Mesenchymal stem cell (in vitro differentiated cells and primary cell): ENCODE measurements at regions not wholly inside any gene's neighbourhood (a gene's known extent, or its start where the extent isn't known, plus 50 kb on each side); places are given as distances from the start of the nearest gene placed in this dataset.

Experiments used
- DNase-seq: peaks from one replicate; pipeline ENCODE4 v3.0.0-alpha.2; 2013
- H2AFZ ChIP-seq: one replicate; pipeline ENCODE4 v1.6.1; 2013; ENCODE audit warnings: low read depth, mild to moderate bottlenecking, control low read depth, inconsistent platforms, low read length, moderate library complexity
- H2AK5ac ChIP-seq: 2 replicates; pipeline ENCODE4 v1.6.1; 2013; ENCODE audit warnings: low read length, moderate library complexity, mild to moderate bottlenecking, inconsistent platforms; ENCODE audit not compliant: severe bottlenecking
- H2BK120ac ChIP-seq: one replicate; pipeline ENCODE4 v1.6.1; 2013; ENCODE audit warnings: low read depth, mild to moderate bottlenecking, inconsistent platforms, low read length, moderate library complexity
- H2BK12ac ChIP-seq, 2 experiments: one replicate each; pipeline ENCODE4 v1.6.1; 2013; ENCODE audit warnings: inconsistent platforms in 2 of 2, low read length in 2 of 2, mild to moderate bottlenecking in 2 of 2, moderate library complexity in 2 of 2, control low read depth in 1 of 2
- H2BK15ac ChIP-seq: one replicate; pipeline ENCODE4 v1.6.1; 2013; ENCODE audit warnings: mild to moderate bottlenecking, low read depth, inconsistent platforms; ENCODE audit not compliant: poor library complexity, severe bottlenecking
- H2BK5ac ChIP-seq: 2 replicates; pipeline ENCODE4 v1.6.1; 2013; ENCODE audit warnings: low read depth, mild to moderate bottlenecking, low read length, control low read depth, inconsistent platforms; ENCODE audit not compliant: poor library complexity, severe bottlenecking
- H3K14ac ChIP-seq, 2 experiments: one replicate each; pipeline ENCODE4 v1.6.1; 2013; ENCODE audit warnings: inconsistent platforms in 2 of 2, low read length in 2 of 2, control low read depth in 1 of 2, mild to moderate bottlenecking in 1 of 2, moderate library complexity in 1 of 2
- H3K18ac ChIP-seq, 2 experiments: one replicate each; pipeline ENCODE4 v1.6.1; 2013; ENCODE audit warnings: inconsistent platforms in 2 of 2, low read length in 2 of 2, control low read depth in 1 of 2, low read depth in 1 of 2, mild to moderate bottlenecking in 1 of 2
- H3K23ac ChIP-seq, 2 experiments: one replicate each; pipeline ENCODE4 v1.6.1; 2013; ENCODE audit warnings: inconsistent platforms in 2 of 2, low read length in 2 of 2, mild to moderate bottlenecking in 2 of 2, moderate library complexity in 2 of 2, control low read depth in 1 of 2
- H3K27ac ChIP-seq: 2 replicates; pipeline ENCODE4 v1.5.1; 2013; ENCODE audit warnings: mild to moderate bottlenecking, moderate library complexity, low read length, control low read depth, inconsistent platforms; ENCODE audit not compliant: poor library complexity, severe bottlenecking
- H3K27me3 ChIP-seq, 2 experiments: 2 replicates each; pipeline versions ENCODE4 v1.6.1 to v1.7.0; 2013; ENCODE audit warnings: low read length in 2 of 2, mild to moderate bottlenecking in 2 of 2, moderate library complexity in 2 of 2, control low read depth in 1 of 2, inconsistent platforms in 1 of 2; ENCODE audit not compliant: control insufficient read depth in 1 of 2, insufficient read depth in 1 of 2
- H3K36me3 ChIP-seq, 2 experiments: 2 replicates each; pipeline versions ENCODE4 v1.6.1 to v1.7.0; 2013; ENCODE audit warnings: low read length in 2 of 2, control low read depth in 1 of 2, inconsistent platforms in 1 of 2, low read depth in 1 of 2, mild to moderate bottlenecking in 1 of 2; ENCODE audit not compliant: insufficient read depth in 2 of 2, control insufficient read depth in 1 of 2
- H3K4ac ChIP-seq, 2 experiments: one replicate each; pipeline ENCODE4 v1.6.1; 2013; ENCODE audit warnings: inconsistent platforms in 2 of 2, low read length in 2 of 2, mild to moderate bottlenecking in 2 of 2, moderate library complexity in 2 of 2, control low read depth in 1 of 2, low read depth in 1 of 2
- H3K4me1 ChIP-seq: 2 replicates; pipeline ENCODE4 v1.6.1; 2013; ENCODE audit warnings: low read depth, low read length, control low read depth; ENCODE audit not compliant: control insufficient read depth, insufficient read depth
- H3K4me2 ChIP-seq: 2 replicates; pipeline ENCODE4 v1.6.1; 2013; ENCODE audit warnings: low read length, mild to moderate bottlenecking, inconsistent platforms; ENCODE audit not compliant: poor library complexity, severe bottlenecking
- H3K4me3 ChIP-seq, 2 experiments: 2 replicates each; pipeline versions ENCODE4 v1.5.1 to v1.7.0; 2013; ENCODE audit warnings: low read length in 2 of 2, mild to moderate bottlenecking in 2 of 2, control low read depth in 1 of 2, low read depth in 1 of 2; ENCODE audit not compliant: insufficient read depth in 1 of 2
- H3K79me1 ChIP-seq: replicated peaks from 2 replicates; pipeline ENCODE4 v1.6.1; 2013; ENCODE audit warnings: mild to moderate bottlenecking, control low read depth, low read length, inconsistent platforms; ENCODE audit not compliant: poor library complexity, severe bottlenecking
- H3K9ac ChIP-seq: 2 replicates; pipeline ENCODE4 v1.7.0; 2013; ENCODE audit warnings: mild to moderate bottlenecking, low read length, moderate library complexity
- H3K9me3 ChIP-seq: 2 replicates; pipeline ENCODE4 v1.7.0; 2013; ENCODE audit warnings: mild to moderate bottlenecking, low read length; ENCODE audit not compliant: control insufficient read depth
- H4K8ac ChIP-seq: one replicate; pipeline ENCODE4 v1.6.1; 2013; ENCODE audit warnings: inconsistent platforms, mild to moderate bottlenecking, low read length, moderate library complexity
- H4K91ac ChIP-seq: one replicate; pipeline ENCODE4 v1.6.1; 2013; ENCODE audit warnings: mild to moderate bottlenecking, low read length, inconsistent platforms
- WGBS: methylation state at CpG from one replicate; pipeline ENCODE4 v1.1.7; 2013; ENCODE audit warnings: mixed read lengths; 5-methylcytosine and 5-hydroxymethylcytosine counted together

GRCh38 chr9:82201196-82201595 lies 212.6 kb downstream of the SPATA31D1 start:
- H3K23ac ChIP-seq = no peak overlapping the region
- H3K4me3 ChIP-seq = no peak overlapping the region
- H2BK5ac ChIP-seq = no peak overlapping the region
- H3K79me1 ChIP-seq = no peaks in the 10 kb centered on the region
- no peak overlapping the region for H2AK5ac ChIP-seq
- H4K8ac ChIP-seq = no peak overlapping the region
- no peaks in the 10 kb centered on the region for H3K9me3 ChIP-seq
- no peaks in the 10 kb centered on the region for H3K4me1 ChIP-seq
- H3K27me3 ChIP-seq = no peaks in the 10 kb centered on the region
- no peak overlapping the region for H2BK15ac ChIP-seq
- no peak overlapping the region for H2BK120ac ChIP-seq
- no peak overlapping the region for H2AFZ ChIP-seq
- no peaks in the 10 kb centered on the region for H3K36me3 ChIP-seq
- DNase-seq = no peak
- no peak overlapping the region for H4K91ac ChIP-seq
- H3K27ac ChIP-seq = no peak overlapping the region
- no peak overlapping the region for H3K18ac ChIP-seq
- H3K14ac ChIP-seq = no peak overlapping the region
- no peak overlapping the region for H3K4me2 ChIP-seq
- no peak overlapping the region for H3K4ac ChIP-seq
- no peak overlapping the region for H2BK12ac ChIP-seq
- H3K9ac ChIP-seq = no peak overlapping the region
- 100% methylated on average over 2 of the region's 3 CpGs for WGBS

- no peak overlapping the region for H4K8ac ChIP-seq
- no peak overlapping the region for H2BK5ac ChIP-seq
- no peaks in the 10 kb centered on the region for H3K4me1 ChIP-seq
- WGBS = 86% methylated on average over 2 of the region's 4 CpGs
- H3K79me1 ChIP-seq = no peaks in the 10 kb centered on the region
- peaks cover under 1% of the 10 kb centered on the region for H3K9me3 ChIP-seq
- no peak overlapping the region for H2AFZ ChIP-seq
- no peak overlapping the region for H3K9ac ChIP-seq
- no peak overlapping the region for H2BK12ac ChIP-seq
- H2BK120ac ChIP-seq = no peak overlapping the region
- H2AK5ac ChIP-seq = no peak overlapping the region
- no peak overlapping the region for H3K4me3 ChIP-seq
- no peak overlapping the region for H3K14ac ChIP-seq
- DNase-seq = peak; percentile 40
- H4K91ac ChIP-seq = no peak overlapping the region
- H3K36me3 ChIP-seq = no peaks in the 10 kb centered on the region
- H3K27ac ChIP-seq = no peak overlapping the region
- no peak overlapping the region for H2BK15ac ChIP-seq
- H3K4me2 ChIP-seq = no peak overlapping the region
- no peak overlapping the region for H3K23ac ChIP-seq
- no peak overlapping the region for H3K18ac ChIP-seq
- no peaks in the 10 kb centered on the region for H3K27me3 ChIP-seq
- H3K4ac ChIP-seq = no peak overlapping the region
These were observed 214.2 kb downstream of the SPATA31D1 start for GRCh38 chr9:82202808-82203207.

- no peak overlapping the region for H2AFZ ChIP-seq
- no peak overlapping the region for H3K18ac ChIP-seq
- H4K91ac ChIP-seq = no peak overlapping the region
- no peak overlapping the region for H3K4me3 ChIP-seq
- no peak overlapping the region for H2BK12ac ChIP-seq
- H3K23ac ChIP-seq = no peak overlapping the region
- peaks cover 12% of the 10 kb centered on the region for H3K9me3 ChIP-seq
- H3K4ac ChIP-seq = no peak overlapping the region
- no peak overlapping the region for H3K4me2 ChIP-seq
- H2BK15ac ChIP-seq = no peak overlapping the region
- no peak for DNase-seq
- H3K27ac ChIP-seq = no peak overlapping the region
- H3K36me3 ChIP-seq = no peaks in the 10 kb centered on the region
- no peaks in the 10 kb centered on the region for H3K27me3 ChIP-seq
- H2AK5ac ChIP-seq = no peak overlapping the region
- 94% methylated on average over 3 of the region's 3 CpGs for WGBS
- H3K14ac ChIP-seq = no peak overlapping the region
- H2BK120ac ChIP-seq = no peak overlapping the region
- H3K4me1 ChIP-seq = no peaks in the 10 kb centered on the region
- no peak overlapping the region for H2BK5ac ChIP-seq
- no peak overlapping the region for H4K8ac ChIP-seq
- no peaks in the 10 kb centered on the region for H3K79me1 ChIP-seq
- H3K9ac ChIP-seq = no peak overlapping the region
These were observed 217.9 kb downstream of the SPATA31D1 start for GRCh38 chr9:82206490-82206889.

- H3K79me1 ChIP-seq = no peaks in the 10 kb centered on the region
- H3K9ac ChIP-seq = no peak overlapping the region
- no peak overlapping the region for H4K91ac ChIP-seq
- no peak overlapping the region for H2AFZ ChIP-seq
- H4K8ac ChIP-seq = no peak overlapping the region
- DNase-seq = no peak
- H3K4me3 ChIP-seq = no peak overlapping the region
- H2AK5ac ChIP-seq = no peak overlapping the region
- WGBS = 91% methylated on average over 1 of the region's 1 CpG
- H3K4ac ChIP-seq = no peak overlapping the region
- H3K4me2 ChIP-seq = no peak overlapping the region
- H3K14ac ChIP-seq = no peak overlapping the region
- no peak overlapping the region for H2BK5ac ChIP-seq
- H2BK12ac ChIP-seq = no peak overlapping the region
- no peak overlapping the region for H3K27ac ChIP-seq
- no peak overlapping the region for H2BK15ac ChIP-seq
- no peaks in the 10 kb centered on the region for H3K36me3 ChIP-seq
- no peaks in the 10 kb centered on the region for H3K27me3 ChIP-seq
- no peak overlapping the region for H2BK120ac ChIP-seq
- H3K23ac ChIP-seq = no peak overlapping the region
- H3K18ac ChIP-seq = no peak overlapping the region
- no peaks in the 10 kb centered on the region for H3K4me1 ChIP-seq
- H3K9me3 ChIP-seq = peaks cover 12% of the 10 kb centered on the region
These were observed 218.4 kb downstream of the SPATA31D1 start for GRCh38 chr9:82206946-82207345.
